A673 (cell line): ENCODE measurements at regions not wholly inside any gene's neighbourhood (a gene's known extent, or its start where the extent isn't known, plus 50 kb on each side); places are given as distances from the start of the nearest gene placed in this dataset.

Source experiments
- CTCF ChIP-seq: fragments of 300-800, 200-600 bp; sonication (generic); conservative IDR thresholded peaks from 2 replicates; pipeline ENCODE4 v1.5.1; 2017; ENCODE audit warnings: low read depth, mild to moderate bottlenecking, antibody characterized with exemption, low read length, moderate library complexity, mixed read lengths
- EZH2 ChIP-seq: fragments of 200-600 bp; sonication (generic); IDR thresholded peaks from 2 replicates; pipeline ENCODE4 v1.6.1; 2017; ENCODE audit warnings: borderline replicate concordance, low read depth, mild to moderate bottlenecking, mixed read lengths, antibody characterized with exemption, low read length; ENCODE audit not compliant: poor library complexity, severe bottlenecking

GRCh38 chr13:65613004-65613403 is 1617.1 kb downstream of the PCDH9 start:
- TF ChIP-seq CTCF (peak; percentile 40), EZH2 (no peak)
